Hepatocyte (in vitro differentiated cells): ENCODE measurements at regions not wholly inside any gene's neighbourhood (a gene's known extent, or its start where the extent isn't known, plus 50 kb on each side); places are given as distances from the start of the nearest gene placed in this dataset.

Experiments
- CTCF ChIP-seq: fragments of 200-600 bp; sonication (generic); IDR thresholded peaks from 2 replicates; pipeline ENCODE4 v1.5.1; 2016; ENCODE audit warnings: antibody characterized with exemption, mild to moderate bottlenecking; ENCODE audit not compliant: poor library complexity
- EZH2 ChIP-seq: fragments of 200-600 bp; sonication (generic); IDR thresholded peaks from 2 replicates; pipeline ENCODE4 v1.6.1; 2016; ENCODE audit warnings: antibody characterized with exemption, mild to moderate bottlenecking, borderline replicate concordance
- EZH2phosphoT487 ChIP-seq: fragments of 200-600 bp; sonication (generic); IDR thresholded peaks from one replicate; pipeline ENCODE4 v1.6.1; 2018; ENCODE audit warnings: antibody characterized with exemption, mild to moderate bottlenecking, low read depth, moderate library complexity; ENCODE audit not compliant: unreplicated experiment, severe bottlenecking

- TF ChIP-seq EZH2 (no peak), CTCF (no peak), EZH2phosphoT487 (no peak)
Observed at GRCh38 chr17:69948406-69948805, 126.6 kb upstream of the KCNJ16 start.
